HG03045 (cell line): ENCODE measurements at regions not wholly inside any gene's neighbourhood (a gene's known extent, or its start where the extent isn't known, plus 50 kb on each side); places are given as distances from the start of the nearest gene placed in this dataset.
"Not testable (repeated sequence)": the region's sequence is repeated elsewhere in the genome, so short reads cannot be mapped to it uniquely, and the experiment has no call there.

Experiments used
- ATAC-seq: cut with Tn5 transposase; IDR thresholded peaks from one replicate; pipeline ENCODE4 v1.9.1; 2021; ENCODE audit warnings: mild to moderate bottlenecking, moderate library complexity; ENCODE audit not compliant: unreplicated experiment

DNA sequence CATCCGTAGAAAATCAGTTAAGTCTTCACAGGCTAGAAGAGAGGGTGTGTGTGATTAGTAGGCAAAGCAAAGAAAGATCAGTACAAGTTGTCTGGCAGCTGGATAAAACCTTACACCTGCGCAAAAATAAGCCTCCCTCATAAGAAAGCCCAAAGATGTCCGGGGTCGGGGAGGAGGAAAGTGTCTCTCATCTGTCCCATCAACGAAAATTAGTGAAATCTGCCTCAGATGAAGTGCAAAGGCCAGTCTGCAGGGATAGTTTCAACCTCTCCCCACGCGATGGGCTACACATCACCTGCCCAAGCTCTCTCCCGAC is 333.9 kb downstream of the SRGAP2C start:
- no peak for ATAC-seq

DNA sequence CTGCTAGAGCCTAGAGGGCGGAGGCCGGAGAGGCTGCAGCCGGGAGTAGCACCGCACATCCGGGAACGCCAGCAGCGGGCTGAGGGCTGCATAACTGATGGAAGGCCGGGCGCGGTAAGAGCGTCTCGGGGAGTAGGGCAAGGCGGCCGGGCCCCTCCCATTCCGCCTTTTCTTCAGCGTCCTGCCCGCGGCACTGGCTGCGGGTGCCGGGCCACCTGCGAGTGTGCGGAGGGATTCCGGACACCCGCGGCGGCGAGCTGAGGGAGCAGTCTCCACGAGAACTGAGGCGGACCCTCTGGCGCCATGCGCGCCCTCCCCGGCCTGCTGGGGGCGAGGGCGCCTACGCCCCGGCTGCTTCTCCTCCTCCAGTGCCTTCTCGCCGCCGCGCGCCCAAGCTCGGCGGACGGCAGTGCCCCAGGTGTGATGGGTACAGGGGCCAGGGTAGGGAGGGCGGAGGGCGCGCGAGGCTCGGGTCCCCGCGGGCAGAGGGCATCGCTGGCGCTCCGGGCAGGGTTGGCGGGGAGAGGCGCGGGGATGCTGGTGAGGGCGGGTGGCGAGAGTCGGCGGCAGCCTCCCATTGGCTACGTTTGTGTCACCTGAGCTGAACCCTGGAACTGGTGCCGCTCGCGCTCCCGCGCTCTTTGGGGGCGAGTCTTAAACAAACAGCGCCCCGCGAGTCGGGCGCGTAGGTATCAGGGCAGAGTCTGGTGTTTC is 334.4 kb downstream of the SRGAP2C start:
- no peak for ATAC-seq

DNA sequence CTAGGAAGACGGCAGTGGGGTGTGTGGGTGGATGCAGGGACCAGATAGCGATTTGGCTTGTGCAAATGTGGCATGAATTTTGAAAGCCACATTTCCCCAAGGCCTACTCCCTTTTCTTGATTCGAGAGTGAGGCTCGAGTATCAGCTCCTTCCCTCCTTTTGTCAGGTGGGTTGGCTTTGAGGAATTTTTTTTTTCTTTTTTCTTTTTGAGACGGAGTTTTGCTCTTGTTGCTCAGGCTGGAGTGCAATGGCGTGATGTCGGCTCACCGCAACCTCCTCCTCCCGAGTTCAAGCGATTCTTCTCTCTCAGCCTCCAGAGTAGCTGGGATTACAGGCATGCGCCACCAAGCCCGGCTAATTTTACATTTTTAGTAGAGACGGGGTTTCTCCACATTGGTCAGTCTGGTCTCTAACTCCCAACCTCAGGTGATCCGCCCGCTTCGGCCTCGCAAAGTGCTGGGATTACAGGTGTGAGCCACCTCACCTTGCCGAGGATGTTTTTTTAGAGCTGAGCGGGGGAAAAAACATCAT is 335.0 kb downstream of the SRGAP2C start:
- not testable (repeated sequence) for ATAC-seq

DNA sequence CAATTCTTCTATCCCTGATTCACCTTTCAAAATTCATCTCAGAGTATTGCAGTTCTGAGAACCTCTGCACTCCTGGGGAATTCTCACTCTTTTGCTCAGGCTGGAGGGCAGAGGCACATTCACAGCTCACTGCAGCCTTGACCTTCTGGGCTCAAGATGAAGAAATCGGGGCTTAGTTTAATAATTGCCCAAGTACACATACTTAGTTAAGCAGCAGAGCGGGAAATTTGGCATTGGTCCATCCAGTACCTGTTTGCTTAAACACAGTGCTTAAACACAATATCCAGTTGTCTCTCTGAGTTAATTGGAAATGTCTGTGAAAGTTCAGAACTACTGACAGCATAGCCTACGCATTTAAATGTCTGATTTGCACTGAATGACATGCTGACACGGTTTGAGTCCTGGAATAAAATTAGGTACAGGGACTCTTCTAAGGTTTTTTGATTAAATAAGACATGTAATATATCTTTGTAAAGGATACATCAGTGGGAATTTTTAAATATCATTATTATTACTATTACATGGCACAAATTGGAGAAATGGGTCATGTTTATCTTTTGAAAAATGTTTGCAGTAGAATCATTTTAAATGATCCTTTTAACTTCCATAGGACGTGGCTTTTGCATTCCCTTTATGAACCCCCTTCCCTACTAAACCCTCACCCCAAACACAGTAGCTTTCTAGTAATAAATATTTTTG is 337.4 kb downstream of the SRGAP2C start:
- no peak for ATAC-seq

- not testable (repeated sequence) for ATAC-seq
Observed at GRCh38 chr1:121523112-121523511, 338.3 kb downstream of the SRGAP2C start.

GRCh38 chr1:121525355-121525754 is 340.6 kb downstream of the SRGAP2C start:
- ATAC-seq, result no peak

DNA sequence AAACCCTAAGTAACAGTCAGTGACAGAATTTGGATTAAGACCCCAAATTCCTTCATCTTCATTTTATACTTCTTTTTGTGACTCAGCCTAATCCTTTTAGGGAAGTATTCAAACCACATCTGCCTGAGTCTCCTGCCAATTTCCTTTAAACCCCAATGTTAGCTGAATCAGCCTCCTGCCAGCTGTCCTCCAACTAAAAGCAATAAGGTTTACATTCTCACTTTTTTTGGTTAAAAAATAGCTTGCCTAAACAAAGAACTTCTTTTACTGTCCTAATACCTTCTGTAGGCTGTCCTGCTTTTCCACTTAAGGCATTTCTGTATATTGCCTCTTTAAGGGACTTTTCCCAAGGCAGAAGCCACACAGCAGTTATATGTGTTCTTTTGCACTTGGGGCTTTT is 344.2 kb downstream of the SRGAP2C start:
- not testable (repeated sequence) for ATAC-seq

DNA sequence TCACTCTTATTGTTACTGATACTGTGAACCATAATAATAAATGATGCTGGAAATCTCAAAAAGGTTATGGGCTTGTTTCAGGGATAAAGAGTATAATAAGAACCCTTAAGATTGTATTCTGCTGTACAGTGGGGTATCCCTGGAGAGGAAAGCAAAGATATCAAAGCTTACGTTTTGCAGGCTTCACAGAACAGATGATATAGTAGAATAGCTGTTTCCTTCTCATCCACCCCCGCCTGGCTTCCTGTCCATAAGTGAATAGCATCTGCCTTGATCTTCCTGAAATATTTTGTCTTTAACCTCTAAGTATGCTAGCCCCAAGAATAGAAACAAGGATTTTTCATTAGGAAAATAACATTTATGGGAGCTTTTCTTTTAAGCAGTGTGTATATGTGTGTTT is 345.3 kb downstream of the SRGAP2C start:
- not testable (repeated sequence) for ATAC-seq

GRCh38 chr1:121531747-121532146 is 347.0 kb downstream of the SRGAP2C start:
- not testable (repeated sequence) for ATAC-seq

DNA sequence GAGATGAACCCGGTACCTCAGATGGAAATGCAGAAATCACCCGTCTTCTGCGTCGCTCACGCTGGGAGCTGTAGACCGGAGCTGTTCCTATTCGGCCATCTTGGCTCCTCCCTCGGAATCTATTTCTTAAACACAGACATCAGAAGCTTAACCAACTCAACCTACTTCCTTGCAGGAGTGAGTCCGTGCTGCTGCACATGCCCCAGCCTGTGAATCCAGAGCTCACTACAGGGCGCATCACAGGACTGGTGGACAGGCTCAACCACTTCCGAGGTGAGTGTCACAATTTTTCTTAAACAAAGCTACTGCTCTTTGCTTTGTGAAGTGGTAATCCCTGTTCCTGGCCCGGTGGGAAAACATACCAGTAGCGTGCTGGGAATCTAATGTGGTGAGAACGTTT is 353.4 kb downstream of the SRGAP2C start:
- ATAC-seq, result not testable (repeated sequence)

DNA sequence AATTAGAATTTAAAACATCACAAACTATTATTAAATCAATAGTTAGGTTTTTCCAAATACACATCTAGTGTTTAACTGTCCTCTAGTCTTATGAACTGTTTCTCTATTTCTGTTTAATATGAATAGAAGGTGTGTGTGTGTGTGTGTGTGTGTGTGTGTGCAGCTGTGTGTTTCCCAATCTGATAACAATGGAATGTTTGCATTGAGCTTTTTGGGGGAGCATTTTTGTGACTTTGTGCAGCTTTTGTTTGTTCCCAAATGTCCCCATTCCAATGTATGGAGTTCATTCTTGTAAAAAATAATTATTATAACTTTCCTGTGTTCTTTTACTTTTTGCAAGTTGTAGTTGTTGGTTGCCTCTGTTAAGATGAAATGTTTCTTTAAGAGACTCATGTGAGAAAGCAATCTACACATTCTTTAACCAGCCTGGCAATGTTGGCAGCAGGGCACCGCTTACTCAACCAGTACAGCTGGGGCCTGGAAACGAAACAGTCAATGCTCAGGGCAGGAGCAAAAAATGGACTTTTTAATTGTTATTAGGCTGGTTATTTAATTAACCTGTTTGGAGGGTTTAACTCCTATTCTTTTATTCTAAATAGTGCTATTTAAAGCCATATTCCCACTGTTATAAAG is 354.3 kb downstream of the SRGAP2C start:
- no peak for ATAC-seq

GRCh38 chr1:121543988-121544387 is 359.2 kb downstream of the SRGAP2C start:
- ATAC-seq, result not testable (repeated sequence)

DNA sequence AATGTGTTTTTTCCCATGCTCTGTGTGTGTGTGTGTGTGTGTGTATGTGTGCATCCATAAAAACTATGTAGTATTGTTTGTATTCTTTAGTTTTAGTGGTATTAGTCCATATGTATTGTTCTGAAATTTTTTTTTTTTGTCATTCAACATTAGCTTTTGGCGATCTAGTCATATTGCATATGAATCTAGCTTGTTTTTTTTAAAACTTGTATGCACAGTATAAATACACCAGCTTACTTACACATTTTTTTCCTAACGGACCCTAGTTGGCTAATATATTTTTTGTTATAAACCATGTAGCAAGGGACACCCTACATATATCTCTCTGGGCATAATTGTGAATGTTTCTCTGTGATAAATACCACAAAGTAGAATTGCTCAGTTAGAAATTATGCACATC is 359.7 kb downstream of the SRGAP2C start:
- no peak for ATAC-seq

DNA sequence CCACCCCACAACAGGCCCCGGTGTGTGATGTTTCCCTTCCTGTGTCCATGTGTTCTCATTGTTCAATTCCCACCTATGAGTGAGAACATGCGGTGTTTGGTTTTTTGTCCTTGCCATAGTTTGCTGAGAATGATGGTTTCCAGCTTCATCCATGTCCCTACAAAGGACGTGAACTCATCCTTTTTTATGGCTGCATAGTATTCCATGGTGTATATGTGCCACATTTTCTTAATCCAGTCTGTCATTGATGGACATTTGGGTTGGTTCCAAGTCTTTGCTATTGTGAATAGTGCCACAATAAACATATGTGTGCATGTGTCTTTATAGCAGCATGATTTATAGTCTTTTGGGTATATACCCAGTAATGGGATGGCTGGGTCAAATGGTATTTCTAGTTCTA is 361.1 kb downstream of the SRGAP2C start:
- ATAC-seq, result not testable (repeated sequence)

GRCh38 chr1:121546830-121547591 is 362.2 kb downstream of the SRGAP2C start:
- ATAC-seq, result no peak

- ATAC-seq, result not testable (repeated sequence)
Observed at GRCh38 chr1:121547726-121548125, 363.0 kb downstream of the SRGAP2C start.

GRCh38 chr1:121550817-121551216 is 366.0 kb downstream of the SRGAP2C start:
- not testable (repeated sequence) for ATAC-seq

DNA sequence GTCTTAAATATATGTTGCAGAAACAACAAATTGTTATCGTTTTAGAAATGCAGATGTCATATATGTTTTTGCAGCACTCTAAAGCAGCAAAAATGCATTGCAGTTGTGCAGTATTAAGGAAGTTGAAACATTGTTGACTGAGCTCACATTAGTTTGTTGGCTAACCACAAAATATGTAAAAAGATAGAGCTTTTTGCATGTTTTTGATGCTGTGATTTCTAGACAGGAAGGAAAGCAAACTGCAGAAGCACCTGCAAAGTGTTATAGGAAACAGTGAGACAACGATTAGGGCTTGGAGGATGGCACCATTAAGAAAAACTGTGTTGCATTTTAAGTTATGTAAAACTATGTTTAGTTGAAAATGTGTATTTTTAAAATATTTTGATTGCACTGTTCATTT is 366.7 kb downstream of the SRGAP2C start:
- ATAC-seq, result not testable (repeated sequence)

DNA sequence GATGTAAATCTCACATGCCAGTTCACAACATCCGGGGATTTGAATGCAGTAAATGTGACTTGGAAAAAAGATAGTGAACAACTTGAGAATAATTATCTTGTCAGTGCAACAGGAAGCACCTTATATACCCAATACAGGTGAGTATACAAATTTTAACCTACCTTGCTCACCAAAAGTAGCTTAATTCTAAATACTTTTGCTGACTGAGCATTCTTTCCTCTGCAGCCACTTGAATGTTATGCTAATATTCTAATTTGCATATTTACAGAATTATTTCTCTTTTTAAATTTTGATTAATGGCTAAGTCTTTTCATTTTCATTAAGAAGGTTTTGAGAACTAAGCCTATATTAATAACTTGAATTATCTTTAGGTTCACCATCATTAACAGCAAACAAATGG is 371.8 kb downstream of the SRGAP2C start:
- not testable (repeated sequence) for ATAC-seq

- ATAC-seq, result not testable (repeated sequence)
Observed at GRCh38 chr1:121558034-121558433, 373.3 kb downstream of the SRGAP2C start.

- ATAC-seq, result no peak
Observed at GRCh38 chr1:121558514-121558913, 373.7 kb downstream of the SRGAP2C start.
